DMS 273 treated with DMSO at 0.1 percent for 48 hours (cell line): ENCODE measurements at regions not wholly inside any gene's neighbourhood (a gene's known extent, or its start where the extent isn't known, plus 50 kb on each side); places are given as distances from the start of the nearest gene placed in this dataset.
"Not testable (repeated sequence)": the region's sequence is repeated elsewhere in the genome, so short reads cannot be mapped to it uniquely, and the experiment has no call there.

Source experiments
- DNase-seq: peaks from one replicate; lab custom pipeline; 2025; lab: John Stamatoyannopoulos, UW

GRCh38 chr16:65268331-65268730 is 146.5 kb upstream of the CDH11 start:
- DNase-seq: no peak

DNA sequence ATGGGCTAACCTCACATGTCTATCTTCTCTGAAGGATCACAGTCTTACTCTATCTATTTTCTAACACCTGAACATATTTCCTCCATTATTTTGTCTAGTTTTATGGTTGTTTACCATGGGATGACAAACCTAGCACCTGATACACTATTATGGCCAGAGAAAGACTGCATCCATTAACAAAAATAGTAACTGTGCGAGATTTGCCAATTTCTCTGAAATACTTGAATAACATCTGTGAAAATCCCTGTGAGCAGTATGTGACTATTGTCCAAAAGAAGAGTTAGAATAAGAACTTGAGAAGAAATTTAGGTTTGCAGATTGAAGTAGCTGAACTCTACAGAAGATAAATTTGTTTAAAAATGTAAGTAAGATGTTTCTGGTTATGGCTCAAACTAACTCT is 142.0 kb upstream of the CDH11 start:
- no peak for DNase-seq

DNA sequence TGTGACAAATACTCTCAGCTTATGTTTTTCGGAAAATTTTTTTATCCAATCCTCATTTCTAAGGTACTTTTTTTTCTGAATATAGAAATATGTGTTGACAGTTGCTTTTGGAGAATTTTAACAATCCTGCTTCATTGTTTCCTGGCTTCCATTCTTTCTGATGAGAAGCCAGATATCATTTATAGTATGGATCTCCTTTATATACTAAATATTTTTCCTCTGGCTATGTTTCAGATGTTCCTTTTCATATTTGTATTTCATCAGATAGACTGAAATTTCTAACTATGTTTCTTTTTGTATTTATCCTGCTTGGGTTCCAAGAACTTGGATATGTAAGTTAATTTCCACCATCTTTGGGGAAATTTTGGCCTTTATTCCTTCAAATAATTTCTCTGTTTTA is 138.9 kb upstream of the CDH11 start:
- no peak for DNase-seq

DNA sequence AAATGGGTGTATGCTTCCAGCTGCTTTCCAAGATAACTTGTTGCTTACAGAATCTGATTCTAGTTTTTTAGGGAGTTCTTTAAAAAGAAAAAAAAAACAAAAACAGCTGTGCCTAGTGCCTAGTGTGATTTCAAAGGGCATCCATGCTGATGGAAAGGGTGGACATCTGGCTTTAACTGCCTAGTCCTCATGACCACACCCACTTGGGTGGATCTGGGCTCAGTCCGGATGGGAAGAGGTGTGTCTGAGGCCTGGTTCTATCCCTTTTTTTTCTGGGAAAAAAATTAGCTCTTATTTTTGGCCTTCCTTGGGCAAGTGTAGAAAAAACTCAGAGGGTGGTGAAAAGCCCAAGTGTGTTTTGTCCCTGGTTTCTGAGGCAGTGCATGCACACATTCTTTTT is 132.3 kb upstream of the CDH11 start:
- no peak for DNase-seq

- no peak for DNase-seq
These were observed 127.9 kb upstream of the CDH11 start for GRCh38 chr16:65249768-65250167.

DNA sequence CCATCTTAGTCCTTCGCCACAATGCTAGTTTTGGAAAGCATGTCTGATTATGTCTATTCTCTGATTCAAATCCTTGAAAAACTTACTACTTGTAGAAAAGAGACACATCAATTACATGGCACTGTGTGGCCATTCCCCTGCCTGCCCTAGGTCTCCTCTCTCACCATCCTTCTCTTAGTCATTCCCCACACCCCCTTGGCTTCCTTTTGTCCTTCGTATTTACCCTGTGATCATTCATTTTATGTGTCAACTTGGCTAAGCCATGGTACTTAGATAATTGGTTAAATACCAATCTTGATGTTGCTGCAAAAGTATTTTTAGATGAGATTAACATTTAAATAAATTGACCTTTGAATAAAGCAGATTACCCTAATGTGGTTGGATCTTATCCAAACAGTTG is 122.9 kb upstream of the CDH11 start:
- DNase-seq: no peak

DNA sequence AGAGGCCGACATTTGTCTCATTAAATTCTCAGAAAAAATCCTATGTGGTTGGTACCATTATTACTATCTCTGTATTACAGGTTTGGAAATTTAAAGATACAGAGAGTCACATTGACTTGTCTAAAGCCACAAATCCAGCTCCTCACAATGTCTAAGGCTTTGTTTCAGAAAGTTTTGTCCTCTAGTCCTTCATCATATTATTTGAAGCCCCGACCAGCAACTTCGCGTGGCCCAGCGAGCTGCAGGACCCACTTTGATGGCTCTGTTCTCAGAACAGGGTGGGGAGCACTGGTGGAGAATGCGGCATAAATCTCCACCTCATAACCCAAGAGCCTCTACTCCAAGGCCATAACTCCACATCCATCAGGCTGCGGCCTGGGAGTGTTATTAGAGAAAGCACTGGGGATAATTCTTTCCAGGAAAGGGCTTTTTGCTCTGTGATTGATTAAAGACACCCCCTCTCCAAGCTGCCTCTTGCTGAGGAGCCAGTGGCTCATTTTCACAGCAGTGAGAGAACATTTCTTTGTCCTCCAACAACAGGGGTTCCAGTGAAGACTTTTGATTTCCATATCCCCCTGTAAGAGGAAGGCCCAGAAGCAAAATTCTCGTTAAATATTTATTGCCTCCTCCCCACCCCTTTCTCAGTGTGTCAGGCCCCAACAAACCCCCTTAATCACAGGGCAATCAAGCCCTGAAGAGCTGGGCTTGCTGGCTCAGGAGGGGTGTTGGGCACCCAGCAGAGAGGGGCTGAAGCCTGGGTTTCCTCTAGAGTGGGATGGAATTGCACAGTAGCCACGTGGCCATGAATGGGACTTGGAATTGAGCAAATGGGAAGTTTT is 113.7 kb upstream of the CDH11 start:
- no peak for DNase-seq

- not testable (repeated sequence) for DNase-seq
These were observed 113.0 kb upstream of the CDH11 start for GRCh38 chr16:65234721-65235320.

GRCh38 chr16:65229191-65229662 is 107.4 kb upstream of the CDH11 start:
- DNase-seq: no peak

DNA sequence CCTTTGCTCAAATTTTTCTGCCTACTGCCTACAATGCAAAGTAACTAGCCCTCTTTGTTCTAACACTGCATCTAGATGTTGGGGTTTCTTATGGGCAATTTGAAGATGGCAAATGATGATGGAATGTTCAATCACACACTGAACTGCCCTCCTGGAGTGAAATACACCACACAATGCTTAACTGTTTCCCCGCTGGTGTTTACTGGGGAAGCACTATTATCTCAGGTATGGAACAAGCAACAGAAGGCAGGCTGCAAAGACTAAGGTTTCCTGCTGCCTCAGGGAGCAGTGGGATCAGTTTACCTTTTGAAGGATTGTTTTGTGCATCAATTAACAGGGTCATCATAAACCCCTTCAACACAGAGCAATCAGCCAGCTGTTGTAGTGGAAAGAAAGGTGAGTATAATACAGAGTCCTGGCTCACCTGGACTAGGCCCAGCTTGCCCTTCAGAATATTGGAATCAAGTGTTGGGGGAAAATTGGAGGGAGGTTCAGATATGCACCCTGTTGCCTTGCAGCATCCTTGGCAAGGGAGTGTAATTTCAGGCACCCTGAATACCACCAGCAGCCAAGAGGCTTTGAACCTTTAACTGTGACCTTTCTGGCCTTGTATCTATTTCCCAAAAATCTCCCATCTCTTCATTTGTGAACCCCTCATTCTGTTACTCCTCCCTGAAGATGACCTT is 105.4 kb upstream of the CDH11 start:
- DNase-seq: no peak

DNA sequence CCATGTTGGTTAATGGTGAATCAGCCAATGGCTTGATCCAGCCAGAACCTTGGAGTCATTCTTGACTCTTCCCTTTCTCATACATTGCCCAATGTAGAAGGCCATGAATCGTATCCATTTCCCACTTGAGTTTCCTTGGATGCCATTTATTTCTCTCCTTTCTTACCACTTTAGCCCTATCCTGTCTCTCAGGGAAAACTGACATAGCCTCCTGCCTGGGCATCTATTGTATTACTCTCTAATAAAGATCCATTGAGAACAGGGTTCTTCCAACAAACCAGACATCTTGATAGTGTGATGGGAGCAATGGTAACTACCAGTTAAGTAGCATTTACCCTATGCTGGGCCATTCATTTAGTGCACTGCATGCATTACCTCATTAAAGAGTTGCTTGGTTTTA is 104.2 kb upstream of the CDH11 start:
- no peak for DNase-seq

GRCh38 chr16:65225488-65225887 is 103.6 kb upstream of the CDH11 start:
- no peak for DNase-seq

DNA sequence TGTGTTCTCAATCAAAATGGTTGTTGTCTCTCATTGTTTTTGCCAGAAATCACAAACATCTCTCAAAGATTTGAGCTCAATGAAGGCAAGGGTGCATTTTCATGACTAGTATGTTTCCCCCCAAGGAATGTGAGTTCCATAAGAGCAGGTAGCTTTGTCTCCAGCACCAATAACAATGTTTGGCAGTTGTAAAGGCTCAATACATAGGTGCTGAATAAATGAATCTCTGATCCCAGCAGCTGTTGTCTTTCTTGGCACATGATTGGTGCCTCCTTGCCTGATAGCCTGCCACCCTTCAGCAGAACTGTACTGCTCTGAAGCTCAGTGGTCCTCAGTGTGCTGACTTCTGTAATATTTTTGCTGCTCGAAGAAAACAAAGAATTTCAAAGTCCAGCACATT is 103.1 kb upstream of the CDH11 start:
- no peak for DNase-seq

DNA sequence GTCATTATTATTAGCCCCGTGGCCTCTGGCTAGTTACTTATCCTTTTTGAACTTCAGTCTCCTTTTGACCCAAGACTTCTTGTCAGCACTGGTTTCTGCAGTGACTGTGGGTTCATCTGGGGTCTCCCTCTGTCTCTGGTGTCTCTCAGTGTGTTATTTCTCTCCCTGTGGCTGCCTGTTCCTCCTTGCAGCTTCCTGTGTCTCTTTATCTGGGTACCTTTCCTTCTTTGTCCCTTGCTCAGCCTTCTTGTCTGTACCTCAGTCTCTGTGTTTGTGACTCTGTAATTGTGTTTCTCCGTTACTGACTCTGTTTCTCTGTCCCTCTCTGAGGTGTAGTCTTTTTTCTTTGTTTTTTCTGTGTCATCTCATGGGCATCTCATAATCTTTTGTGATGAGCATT is 102.6 kb upstream of the CDH11 start:
- DNase-seq: no peak

- DNase-seq: no peak
These were observed 101.5 kb upstream of the CDH11 start for GRCh38 chr16:65223335-65223734.

- no peak for DNase-seq
These were observed 100.7 kb upstream of the CDH11 start for GRCh38 chr16:65222536-65222935.

DNA sequence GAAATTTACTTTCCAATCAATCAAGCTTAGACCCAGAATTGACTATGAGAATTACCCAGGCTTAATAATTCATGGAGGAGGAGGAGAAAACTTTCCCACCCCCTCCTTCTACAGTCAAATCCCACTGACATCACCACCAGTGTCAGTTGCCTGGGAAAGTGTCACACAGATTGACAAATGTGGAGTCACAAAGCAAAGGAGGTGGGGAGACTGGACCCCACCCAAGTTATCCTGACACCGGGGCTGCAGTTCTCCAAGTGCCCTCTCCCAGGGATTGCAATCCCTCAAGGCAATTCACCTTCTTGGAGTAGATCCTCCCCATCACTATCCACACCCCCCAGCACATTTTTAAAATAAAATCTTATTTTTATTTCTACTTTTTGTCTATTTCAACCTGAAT is 100.2 kb upstream of the CDH11 start:
- DNase-seq: no peak

DNA sequence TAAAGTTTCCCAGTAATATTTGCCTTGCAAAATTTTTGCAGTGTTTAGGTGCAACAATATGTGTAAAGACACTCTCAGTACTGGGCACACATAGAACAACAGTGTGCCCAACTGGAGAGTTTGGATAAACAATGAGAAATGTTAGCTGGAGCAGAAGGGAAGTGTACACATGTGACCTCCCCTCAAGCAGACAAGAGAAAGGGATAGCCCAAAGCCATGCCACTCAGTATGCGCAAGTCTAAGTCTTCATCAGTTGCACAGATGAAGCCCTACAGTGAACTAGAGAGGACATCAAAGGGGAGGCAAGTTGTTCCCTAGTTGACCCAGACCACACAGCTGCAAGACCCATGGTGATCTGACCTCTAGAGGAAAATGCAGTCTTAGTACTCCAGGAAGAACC is 97.9 kb upstream of the CDH11 start:
- no peak for DNase-seq

GRCh38 chr16:65218348-65218747 is 96.5 kb upstream of the CDH11 start:
- no peak for DNase-seq

DNA sequence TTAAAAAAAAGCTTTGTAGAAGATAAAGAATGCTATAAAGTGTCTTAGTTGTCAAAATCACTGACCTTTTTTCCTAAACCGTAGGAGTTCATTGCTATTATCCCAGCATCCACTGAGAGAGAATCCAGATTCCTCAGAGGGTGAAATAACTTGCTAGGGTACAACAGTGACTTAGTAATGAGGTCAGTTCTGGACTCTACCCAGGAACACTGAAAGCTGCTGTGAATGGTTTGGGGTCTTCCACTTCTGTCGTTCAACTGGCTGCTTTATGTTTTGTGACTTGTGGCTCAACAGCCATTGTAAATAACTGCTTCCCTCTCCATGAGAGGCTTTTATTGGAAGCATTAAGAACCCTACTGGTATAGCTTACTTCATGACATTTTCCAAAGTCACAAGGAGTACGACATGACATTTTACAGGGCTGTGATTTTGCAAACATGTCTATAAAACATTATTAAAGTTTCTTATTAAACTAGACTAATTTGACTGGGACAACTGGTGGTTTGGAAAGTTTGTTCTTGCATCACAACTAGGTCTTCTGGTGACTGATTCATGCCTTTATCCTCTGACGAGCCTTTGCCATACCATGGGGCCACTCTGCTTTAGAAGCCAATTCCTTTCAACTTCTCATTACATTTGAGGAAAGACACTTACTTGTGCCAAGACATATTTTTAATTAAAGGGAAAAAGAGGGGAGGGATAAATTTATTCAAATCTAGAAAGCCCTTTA is 92.2 kb upstream of the CDH11 start:
- DNase-seq: no peak

DNA sequence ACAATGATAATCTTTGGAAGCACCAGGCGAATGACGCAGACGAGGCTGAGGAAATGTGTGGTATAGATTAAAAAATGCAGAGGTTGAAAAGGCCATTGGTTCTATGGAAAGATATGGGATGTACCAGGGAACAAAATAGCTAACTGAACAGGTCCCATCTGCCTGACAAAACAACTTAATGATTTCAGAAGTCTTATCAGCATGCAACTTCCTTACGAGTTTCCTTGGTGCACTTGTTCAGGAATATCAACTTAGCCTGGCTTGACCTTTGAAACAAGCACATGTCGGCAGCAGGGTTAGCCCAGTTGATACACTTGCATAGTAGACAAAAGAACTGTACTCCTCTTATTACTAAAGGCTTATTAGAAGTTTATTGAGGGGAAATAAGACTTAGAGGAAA is 90.9 kb upstream of the CDH11 start:
- no peak for DNase-seq

- no peak for DNase-seq
These were observed 90.4 kb upstream of the CDH11 start for GRCh38 chr16:65212240-65212639.
